ENCODE measurements at regions not wholly inside any gene's neighbourhood (a gene's known extent, or its start where the extent isn't known, plus 50 kb on each side); places are given as distances from the start of the nearest gene placed in this dataset.

- no peak for TF ChIP-seq FOXP2 (optimal IDR thresholded peaks at IDR 0.05; ENCODE audit: borderline replicate concordance, extremely low read depth, extremely low read length, insufficient read depth)
- TF ChIP-seq POLR2AphosphoS5 (IDR thresholded peaks at IDR 0.05; ENCODE audit: low read depth, low read length): no peak
- TF ChIP-seq REST (IDR thresholded peaks at IDR 0.05; ENCODE audit: insufficient read depth in 1 of 2, low read depth in 2 of 2, low read length in 2 of 2): no peak
- no peak for TF ChIP-seq SIN3A (IDR thresholded peaks at IDR 0.05; ENCODE audit: borderline replicate concordance, insufficient read depth, low read length)
- no peak for TF ChIP-seq TAF1 (IDR thresholded peaks at IDR 0.05; ENCODE audit: borderline replicate concordance, insufficient read depth, low read length)
Measured at GRCh38 chr15:95840004-95840403, 490.5 kb upstream of the NR2F2 start.

GRCh38 chr15:95840855-95841254 lies 489.6 kb upstream of the NR2F2 start:
- no peak for TF ChIP-seq SIN3A (IDR thresholded peaks at IDR 0.05; ENCODE audit: borderline replicate concordance, insufficient read depth, low read length)
- no peak for TF ChIP-seq TAF1 (IDR thresholded peaks at IDR 0.05; ENCODE audit: borderline replicate concordance, insufficient read depth, low read length)
- no peak for TF ChIP-seq REST (IDR thresholded peaks at IDR 0.05; ENCODE audit: insufficient read depth in 1 of 2, low read depth in 2 of 2, low read length in 2 of 2)
- TF ChIP-seq POLR2AphosphoS5 (IDR thresholded peaks at IDR 0.05; ENCODE audit: low read depth, low read length): no peak
- TF ChIP-seq FOXP2 (optimal IDR thresholded peaks at IDR 0.05; ENCODE audit: borderline replicate concordance, extremely low read depth, extremely low read length, insufficient read depth): no peak

- TF ChIP-seq FOXP2 (optimal IDR thresholded peaks at IDR 0.05; ENCODE audit: borderline replicate concordance, extremely low read depth, extremely low read length, insufficient read depth): no peak
- no peak for TF ChIP-seq TAF1 (IDR thresholded peaks at IDR 0.05; ENCODE audit: borderline replicate concordance, insufficient read depth, low read length)
- no peak for TF ChIP-seq POLR2AphosphoS5 (IDR thresholded peaks at IDR 0.05; ENCODE audit: low read depth, low read length)
- TF ChIP-seq REST (IDR thresholded peaks at IDR 0.05; ENCODE audit: insufficient read depth in 1 of 2, low read depth in 2 of 2, low read length in 2 of 2): no peak
- TF ChIP-seq SIN3A (IDR thresholded peaks at IDR 0.05; ENCODE audit: borderline replicate concordance, insufficient read depth, low read length): no peak
Measured at GRCh38 chr15:95842576-95842975, 487.9 kb upstream of the NR2F2 start.

GRCh38 chr15:95843241-95843910 lies 487.1 kb upstream of the NR2F2 start:
- TF ChIP-seq TAF1 (IDR thresholded peaks at IDR 0.05; ENCODE audit: borderline replicate concordance, insufficient read depth, low read length) (no peak), FOXP2 (optimal IDR thresholded peaks at IDR 0.05; ENCODE audit: borderline replicate concordance, extremely low read depth, extremely low read length, insufficient read depth) (no peak)

GRCh38 chr15:95845862-95846515 lies 484.5 kb upstream of the NR2F2 start:
- TF ChIP-seq FOXP2 (optimal IDR thresholded peaks at IDR 0.05; ENCODE audit: borderline replicate concordance, extremely low read depth, extremely low read length, insufficient read depth) (no peak), POLR2AphosphoS5 (IDR thresholded peaks at IDR 0.05; ENCODE audit: low read depth, low read length) (no peak), SIN3A (IDR thresholded peaks at IDR 0.05; ENCODE audit: borderline replicate concordance, insufficient read depth, low read length) (no peak), REST (IDR thresholded peaks at IDR 0.05; ENCODE audit: insufficient read depth in 1 of 2, low read depth in 2 of 2, low read length in 2 of 2) (no peak), TAF1 (IDR thresholded peaks at IDR 0.05; ENCODE audit: borderline replicate concordance, insufficient read depth, low read length) (no peak)

All from PFSK-1 (cell line).